Stimulated activated CD8-positive, alpha-beta memory T cell treated with anti-CD3 and anti-CD28 coated beads, Interleukin-4, amount 100 ng/mL, for 1 hour (primary cell): ENCODE measurements at regions not wholly inside any gene's neighbourhood (a gene's known extent, or its start where the extent isn't known, plus 50 kb on each side); places are given as distances from the start of the nearest gene placed in this dataset.

Experiments
- DNase-seq, 2 donors: peaks; one replicate each; pipeline ENCODE4 v3.0.0-alpha.2; 2020; ENCODE audit warnings: low read depth in 2 of 2, low spot score in 1 of 2

- DNase-seq: no peak
Measured at GRCh38 chr17:79212149-79213087, 137.8 kb downstream of the ENGASE start.

GRCh38 chr17:79211061-79211770, 136.6 kb downstream of the ENGASE start:
- no peak for DNase-seq

DNA sequence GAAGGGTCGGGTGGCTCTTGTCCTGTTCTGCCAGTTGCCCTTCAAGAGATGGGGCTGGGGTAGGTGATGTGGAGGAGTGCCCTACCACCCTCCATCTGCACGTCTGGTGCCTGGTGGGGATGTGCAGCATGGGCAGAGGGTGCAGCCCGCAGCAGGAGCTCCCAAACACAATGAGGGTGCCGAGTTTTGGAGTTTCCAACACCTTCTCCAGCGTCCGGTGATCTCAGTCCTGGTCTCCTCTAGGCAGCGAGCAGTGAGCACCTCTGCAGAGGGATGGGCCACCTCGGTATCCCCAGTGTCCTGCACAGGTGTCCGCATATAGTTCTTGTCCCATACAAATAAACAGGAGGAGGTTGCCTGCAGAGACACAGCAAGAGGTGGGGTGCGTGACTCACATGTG, 136.0 kb downstream of the ENGASE start:
- DNase-seq: no peak

DNA sequence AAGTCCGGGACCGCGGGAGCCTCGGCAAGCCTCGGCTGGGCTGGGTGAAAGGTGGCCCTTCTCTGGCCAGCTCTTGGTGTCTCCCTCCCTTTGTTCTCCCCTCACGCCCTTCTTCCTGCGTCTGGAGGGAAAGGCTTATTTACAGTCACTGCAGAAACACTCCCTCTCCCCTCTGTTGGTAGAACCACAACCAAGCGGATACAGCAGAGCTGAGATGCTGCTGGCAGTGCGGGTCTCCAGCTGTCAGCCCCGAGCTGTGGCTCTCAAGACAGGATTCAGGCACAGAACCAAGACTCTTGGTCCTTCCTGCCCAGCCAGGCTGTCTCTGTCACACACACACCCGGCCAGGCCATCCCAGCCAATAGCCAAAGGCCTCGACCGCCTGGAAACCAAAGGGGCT, 133.3 kb downstream of the ENGASE start:
- no peak for DNase-seq

GRCh38 chr17:79205688-79206205, 131.1 kb downstream of the ENGASE start:
- no peak for DNase-seq

GRCh38 chr17:79204261-79204660, 129.6 kb downstream of the ENGASE start:
- DNase-seq: no peak

DNA sequence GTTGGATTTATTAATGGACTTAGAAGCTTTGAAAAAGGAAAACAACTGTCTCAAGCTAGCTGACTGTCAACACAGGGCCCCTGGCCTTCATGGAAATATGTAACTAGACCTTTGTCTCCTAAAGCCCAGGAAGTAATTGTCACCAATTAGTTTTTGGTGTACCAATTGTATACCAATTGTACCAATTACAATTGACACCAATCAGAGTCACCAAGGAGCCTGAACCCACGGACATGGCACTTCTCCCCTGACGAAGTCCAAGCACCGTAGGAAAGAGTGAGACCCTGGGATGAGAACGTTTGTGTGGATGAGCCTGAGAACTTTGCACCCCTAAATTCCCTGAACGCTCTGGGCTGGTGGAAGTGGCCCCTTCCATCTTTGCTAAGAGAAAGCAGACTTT, 129.0 kb downstream of the ENGASE start:
- DNase-seq: no peak

DNA sequence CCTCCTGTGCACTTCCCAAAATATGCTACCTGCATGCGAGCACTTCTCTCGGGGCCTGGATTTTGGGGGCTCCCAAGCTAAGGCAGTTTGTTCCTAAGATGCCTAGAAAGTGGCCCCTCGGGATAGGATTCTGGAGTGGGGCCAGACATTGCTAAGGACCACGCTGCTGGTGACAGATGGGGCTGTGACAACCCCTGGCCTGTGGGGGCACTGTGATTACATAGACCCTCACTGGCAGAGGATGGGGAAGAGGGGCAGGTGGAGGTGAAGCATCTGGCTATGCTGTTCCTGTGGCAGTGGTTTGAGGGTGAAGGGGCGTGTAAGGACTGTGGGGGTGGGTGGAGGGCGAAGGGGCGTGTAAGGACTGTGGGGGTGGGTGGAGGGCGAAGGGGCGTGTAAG, 128.4 kb downstream of the ENGASE start:
- DNase-seq: no peak

GRCh38 chr17:79202480-79202879, 127.9 kb downstream of the ENGASE start:
- DNase-seq: no peak

- no peak for DNase-seq
Measured at GRCh38 chr17:79201536-79202227, 127.1 kb downstream of the ENGASE start.

DNA sequence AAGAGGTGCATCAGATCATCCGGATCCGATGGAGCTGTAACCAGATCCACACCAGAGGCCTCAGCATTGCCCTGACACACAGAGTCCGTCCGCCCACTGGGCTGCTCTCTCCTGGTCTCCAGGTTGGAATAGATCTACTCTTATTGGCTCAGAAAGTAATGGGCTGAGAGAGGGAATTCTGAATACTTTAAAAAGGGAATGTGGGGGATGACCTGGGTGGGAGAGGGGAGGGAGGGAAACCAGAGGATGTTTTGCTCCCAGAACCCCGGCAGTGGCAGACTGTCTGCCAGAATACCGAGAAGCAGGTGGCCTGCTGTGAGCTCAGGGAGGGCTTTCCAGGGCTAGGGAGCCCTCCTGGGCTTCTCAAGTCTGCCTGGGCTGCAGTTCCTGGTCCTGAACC, 126.5 kb downstream of the ENGASE start:
- DNase-seq: no peak

- DNase-seq: no peak
Measured at GRCh38 chr17:79196913-79197312, 122.3 kb downstream of the ENGASE start.

DNA sequence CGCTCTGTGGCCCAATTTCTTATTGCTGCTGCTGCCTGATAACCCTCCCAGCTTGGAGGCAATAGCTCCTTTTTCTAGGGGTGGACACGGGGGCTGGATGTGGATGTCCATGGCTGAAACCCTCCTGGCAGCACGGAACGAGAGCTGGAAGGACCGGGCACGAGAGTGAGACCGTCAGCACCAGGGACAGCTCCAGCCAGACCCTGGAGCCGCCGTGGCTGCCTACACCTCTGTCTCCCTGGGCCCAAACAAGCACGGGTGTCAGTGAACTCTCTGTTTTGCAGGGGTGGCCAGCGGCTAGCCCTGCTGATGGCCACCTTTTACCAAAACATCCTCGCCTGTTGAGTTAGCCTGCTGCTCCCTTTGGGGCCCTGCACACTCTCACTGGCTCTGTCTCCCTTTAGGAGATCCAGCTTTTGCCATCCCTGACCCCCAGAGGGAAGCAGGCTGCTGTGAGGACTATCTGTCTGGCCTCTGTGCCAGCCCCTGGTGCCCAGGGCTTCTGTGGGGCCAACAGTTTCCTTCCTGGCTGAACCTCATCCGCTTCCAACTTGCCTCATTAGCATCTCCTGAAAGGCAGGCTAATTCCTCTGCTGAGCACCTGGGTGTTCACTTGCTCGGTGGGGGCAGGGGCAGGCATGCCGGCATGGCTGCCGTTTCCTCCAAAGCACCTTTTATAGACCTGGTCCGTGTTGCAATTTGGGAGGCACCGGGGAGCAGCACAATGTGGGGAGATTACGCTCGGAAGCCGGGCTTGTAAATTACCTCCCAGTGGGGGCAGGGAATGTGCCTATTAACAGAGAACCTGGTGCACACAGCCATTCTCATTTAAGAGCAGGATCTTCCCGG, 118.1 kb downstream of the ENGASE start:
- DNase-seq: no peak

GRCh38 chr17:79191270-79191934, 116.8 kb downstream of the ENGASE start:
- no peak for DNase-seq

DNA sequence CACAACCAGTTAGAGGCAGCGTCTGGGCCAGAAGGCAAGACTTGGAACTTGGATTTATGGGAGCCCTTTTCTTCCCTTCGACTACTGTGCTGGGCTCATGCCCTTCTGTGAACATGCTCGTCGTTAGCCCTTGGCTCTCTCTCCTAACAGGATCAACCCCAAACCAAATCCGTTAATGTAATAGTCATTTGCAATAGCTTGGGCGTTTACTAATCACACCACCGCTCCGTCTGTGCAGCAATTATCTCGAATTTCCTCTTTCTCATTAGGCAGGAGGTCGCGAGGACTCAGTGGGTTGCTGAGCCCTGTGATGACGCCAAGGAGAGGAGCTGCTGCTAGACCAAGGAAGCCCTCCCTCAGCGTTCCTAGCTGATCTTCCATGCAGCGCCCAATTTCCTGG, 114.7 kb downstream of the ENGASE start:
- no peak for DNase-seq

DNA sequence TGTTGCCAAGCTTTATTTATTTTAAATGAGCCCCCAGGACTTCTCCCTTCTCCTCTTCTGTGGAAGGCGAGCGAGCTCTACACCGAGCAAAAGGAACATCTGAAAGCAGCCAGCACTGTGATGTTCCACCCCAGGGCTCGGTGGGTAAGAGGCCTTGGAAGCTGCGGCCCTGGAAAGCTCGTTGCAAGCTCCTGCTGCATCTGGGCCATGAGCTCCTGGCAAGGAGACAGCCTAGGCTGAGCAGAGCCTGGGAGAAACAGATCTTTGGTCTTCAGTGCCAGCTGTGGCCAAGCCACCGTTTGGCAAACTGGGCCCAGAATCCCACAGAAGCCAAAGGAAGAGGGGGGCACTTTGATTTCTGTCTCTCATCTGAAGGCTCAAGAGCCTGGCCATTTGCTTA, 114.1 kb downstream of the ENGASE start:
- no peak for DNase-seq

GRCh38 chr17:79188048-79188447, 113.4 kb downstream of the ENGASE start:
- DNase-seq: no peak

- DNase-seq: no peak
Measured at GRCh38 chr17:79187186-79187585, 112.6 kb downstream of the ENGASE start.

GRCh38 chr17:79186406-79186805, 111.8 kb downstream of the ENGASE start:
- DNase-seq: no peak

DNA sequence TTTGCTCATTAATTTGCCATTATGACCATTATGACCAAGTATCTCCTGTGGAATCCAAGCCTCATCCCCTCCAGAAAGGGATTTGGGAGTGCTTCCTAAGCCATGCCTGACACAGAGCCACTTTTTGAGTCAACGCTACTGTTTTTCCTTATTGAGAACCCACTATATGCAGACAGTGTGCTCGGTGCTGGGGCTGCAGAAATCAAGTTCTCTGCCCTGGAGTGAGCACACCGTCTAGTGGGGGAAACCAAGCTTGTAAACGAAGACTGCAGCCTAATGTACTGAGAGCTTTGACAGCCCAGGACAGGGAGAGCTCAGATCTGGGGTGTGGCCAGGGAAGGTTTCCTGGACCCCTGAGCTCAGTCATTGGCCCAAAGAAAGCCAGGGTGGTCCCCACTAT, 111.0 kb downstream of the ENGASE start:
- no peak for DNase-seq
